Left hindlimb (tissue), 1 donor: ENCODE measurements at regions not wholly inside any gene's neighbourhood (a gene's known extent, or its start where the extent isn't known, plus 50 kb on each side); places are given as distances from the start of the nearest gene placed in this dataset.
"Not testable (repeated sequence)": the region's sequence is repeated elsewhere in the genome, so short reads cannot be mapped to it uniquely, and the experiment has no call there.

Source experiments
- DNase-seq: peaks from one replicate; pipeline ENCODE4 v3.0.0-alpha.2; 2018

GRCh38 chr5:1731091-1731639 is 68.5 kb downstream of the MRPL36 start:
- DNase-seq = no peak

DNA sequence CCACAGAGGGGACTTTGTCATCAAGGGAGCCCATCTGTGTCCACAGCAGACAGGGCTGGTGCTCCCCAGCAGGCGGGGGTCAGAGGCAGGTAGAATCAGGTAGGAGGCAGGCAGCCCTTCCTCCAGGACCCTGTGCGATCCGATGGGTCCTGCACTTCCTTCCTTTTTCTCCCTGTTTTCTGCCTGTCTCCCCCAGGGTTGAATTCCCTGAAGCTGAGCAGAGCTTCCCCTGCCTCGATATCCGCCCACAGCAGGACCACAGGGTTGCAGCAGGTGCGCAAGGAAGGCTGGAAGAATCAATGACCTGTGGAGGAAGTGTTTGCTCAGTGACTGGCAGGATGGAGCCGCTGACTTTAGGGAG is 69.2 kb downstream of the MRPL36 start:
- no peak for DNase-seq

GRCh38 chr5:1729641-1730486 is 69.8 kb downstream of the MRPL36 start:
- DNase-seq = no peak

DNA sequence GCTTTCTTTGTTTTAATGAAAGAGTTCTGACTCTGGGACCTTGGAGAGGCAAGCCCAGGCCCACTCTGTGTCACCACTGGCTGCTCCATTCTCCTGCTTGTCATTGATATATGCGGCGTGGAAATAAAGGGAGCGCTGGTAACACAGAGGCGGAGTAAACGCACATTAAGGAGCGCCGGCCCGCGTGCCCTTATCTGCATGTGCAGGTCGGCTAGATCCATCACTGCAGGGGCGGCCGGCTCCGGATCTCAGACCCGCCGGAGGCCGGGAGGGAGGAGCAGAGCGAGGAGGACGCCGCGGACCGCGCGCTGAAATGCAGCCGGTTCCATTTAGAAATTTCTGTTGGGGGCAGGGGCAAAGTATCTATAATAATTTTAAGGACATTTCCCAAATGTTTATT is 70.8 kb downstream of the MRPL36 start:
- no peak for DNase-seq

DNA sequence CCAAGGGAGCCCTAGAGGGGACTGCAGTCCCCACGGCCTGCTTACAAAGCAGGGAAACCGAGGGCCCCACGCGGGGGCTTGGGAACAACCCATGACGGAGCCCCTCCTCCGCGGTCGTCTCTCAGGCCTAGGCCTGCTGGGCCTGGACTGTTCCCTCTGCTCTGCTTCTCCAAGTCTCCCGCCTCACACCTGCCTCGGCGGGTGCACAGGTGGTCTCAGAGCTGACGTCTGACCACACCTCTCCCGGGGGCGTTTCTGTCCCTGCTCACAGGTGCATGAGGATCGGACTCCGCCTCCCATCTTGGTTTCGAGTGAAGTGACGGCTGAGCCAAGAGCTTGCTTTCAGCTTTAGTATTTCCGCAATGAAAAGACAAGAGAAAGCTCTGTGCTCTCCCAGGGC is 72.1 kb downstream of the MRPL36 start:
- no peak for DNase-seq

DNA sequence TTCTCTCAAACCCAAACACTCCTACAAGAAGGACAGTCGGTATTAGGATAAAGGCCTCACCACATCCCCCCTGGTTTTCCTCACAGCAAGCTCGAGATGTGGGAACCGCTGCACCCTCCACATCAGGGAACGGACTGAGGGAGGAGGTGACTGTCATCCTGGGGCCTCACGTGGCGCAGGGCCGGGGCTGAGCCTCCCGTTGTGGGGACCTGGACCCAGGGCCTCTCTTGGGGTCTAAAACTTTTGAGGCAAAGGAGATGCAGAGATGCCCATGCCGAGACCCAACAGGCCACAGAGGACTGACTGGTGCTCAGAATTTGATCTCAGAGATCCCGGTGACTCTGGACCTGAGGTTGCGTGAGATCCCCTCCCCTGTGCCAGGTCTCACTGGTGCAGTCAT is 72.7 kb downstream of the MRPL36 start:
- no peak for DNase-seq

DNA sequence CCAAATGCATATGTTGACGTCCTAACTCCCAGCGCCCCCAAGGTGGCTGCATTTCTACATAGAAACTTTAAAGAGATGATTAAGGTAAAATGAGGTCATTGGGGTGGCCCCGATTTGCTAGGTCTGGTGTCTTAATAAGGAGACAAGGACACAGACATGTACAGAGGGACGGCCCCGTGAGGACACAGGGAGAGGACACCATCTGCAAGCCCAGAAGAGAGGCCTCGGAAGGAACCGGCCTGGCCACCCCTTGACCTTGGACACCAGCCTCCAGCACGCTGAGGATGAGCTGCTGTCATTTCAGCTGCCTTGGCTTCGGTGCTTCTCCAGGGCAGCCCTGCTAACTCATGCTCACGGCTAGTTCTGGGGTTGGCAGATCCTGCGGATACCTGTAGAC is 73.2 kb downstream of the MRPL36 start:
- no peak for DNase-seq

DNA sequence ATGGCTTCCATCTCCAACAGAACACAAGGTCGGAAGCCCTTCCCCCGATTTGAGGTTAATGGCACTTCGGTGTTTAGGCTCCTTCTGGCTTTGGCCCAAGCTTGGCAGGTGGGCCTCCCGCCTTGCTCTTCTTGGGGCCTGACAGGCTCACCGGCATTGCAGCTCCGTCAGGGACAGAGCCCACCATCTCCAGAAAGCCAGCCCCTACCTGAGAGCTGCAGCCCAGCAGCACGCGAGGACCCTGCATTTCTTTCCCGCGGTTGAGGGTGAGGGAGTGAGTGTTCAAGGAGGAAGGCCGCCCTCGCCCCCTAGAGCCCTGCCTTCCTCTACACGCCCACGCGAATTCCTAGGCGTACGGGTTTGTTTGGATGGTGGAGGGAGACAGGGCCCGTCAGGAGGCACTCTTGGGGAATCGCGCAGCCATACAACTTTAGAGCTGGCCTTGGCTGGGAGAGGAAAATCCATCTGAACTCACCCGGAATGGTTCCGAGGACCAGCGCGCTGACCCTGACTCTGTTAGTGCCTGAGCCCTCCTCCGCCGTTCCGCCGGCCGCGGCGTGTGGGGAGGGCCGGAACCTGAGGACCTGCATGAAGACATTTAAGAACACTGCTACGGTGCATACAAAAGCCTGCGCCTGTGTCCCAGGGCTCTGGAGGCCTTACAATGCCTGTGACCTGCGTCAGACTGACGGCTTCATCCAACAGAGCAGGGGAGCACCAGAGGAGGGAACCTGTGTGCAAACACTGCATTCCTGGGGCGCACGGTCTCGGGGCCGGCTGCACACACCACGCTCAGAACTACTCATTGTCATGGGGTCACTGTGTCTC is 73.8 kb downstream of the MRPL36 start:
- DNase-seq = no peak

GRCh38 chr5:1724822-1725602 is 74.6 kb downstream of the MRPL36 start:
- DNase-seq = no peak

GRCh38 chr5:1723957-1724821 is 75.4 kb downstream of the MRPL36 start:
- no peak for DNase-seq

- DNase-seq = no peak
These were observed 76.2 kb downstream of the MRPL36 start for GRCh38 chr5:1723476-1723875.

GRCh38 chr5:1722877-1723276 is 76.8 kb downstream of the MRPL36 start:
- no peak for DNase-seq

- no peak for DNase-seq
These were observed 79.1 kb downstream of the MRPL36 start for GRCh38 chr5:1720396-1721110.

GRCh38 chr5:1719860-1720259 is 79.8 kb downstream of the MRPL36 start:
- DNase-seq = no peak

- DNase-seq = no peak
These were observed 81.0 kb downstream of the MRPL36 start for GRCh38 chr5:1718669-1719068.

GRCh38 chr5:1710091-1710490 is 89.5 kb downstream of the MRPL36 start:
- not testable (repeated sequence) for DNase-seq

GRCh38 chr5:1709171-1709803 is 90.3 kb downstream of the MRPL36 start:
- no peak for DNase-seq

DNA sequence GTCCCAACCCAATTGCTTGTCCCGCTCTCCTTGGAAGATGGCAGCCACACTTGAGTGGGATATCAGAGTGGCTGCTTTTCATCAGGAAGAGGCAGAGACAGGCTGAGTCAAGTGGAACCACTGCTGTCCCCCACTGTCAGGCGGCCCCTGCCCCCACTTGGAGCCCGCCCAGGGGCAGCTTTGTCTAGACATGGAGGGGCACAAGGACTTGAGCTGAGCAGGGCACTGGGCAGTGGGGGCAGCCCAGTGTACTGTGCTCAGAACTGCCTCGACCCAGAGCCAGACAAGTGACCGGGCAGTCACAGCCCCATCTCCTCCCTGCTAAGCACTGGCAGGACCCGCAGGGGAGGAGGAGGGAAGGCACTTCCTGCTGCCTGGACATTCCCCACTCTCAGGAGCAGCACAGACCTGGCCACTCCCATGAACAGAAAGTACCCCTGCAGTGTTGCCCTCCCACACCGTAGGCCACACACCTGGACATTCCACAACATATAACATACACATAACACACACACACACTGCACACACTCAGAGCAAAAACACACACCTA is 91.0 kb downstream of the MRPL36 start:
- no peak for DNase-seq

DNA sequence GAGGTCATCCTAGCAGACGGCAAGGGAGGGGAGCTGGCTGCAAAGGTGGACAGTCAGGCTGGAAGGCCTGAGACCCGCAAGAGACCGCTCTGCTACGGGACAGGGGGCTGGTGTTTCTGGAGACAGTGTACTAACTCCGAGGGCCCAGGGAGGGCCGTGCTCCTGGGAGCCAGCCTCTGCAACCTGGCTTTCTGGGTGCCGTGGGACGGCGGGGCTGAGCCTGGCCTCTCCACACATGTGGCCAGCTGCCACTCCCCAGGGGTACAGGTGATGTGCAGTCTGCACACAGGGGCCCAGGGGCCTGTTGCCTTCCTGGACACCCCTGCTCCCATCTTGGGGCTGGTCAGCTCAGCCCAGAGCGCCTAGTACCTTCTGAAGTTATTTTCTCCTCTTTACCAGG is 92.2 kb downstream of the MRPL36 start:
- no peak for DNase-seq

GRCh38 chr5:1706428-1706827 is 93.2 kb downstream of the MRPL36 start:
- no peak for DNase-seq

GRCh38 chr5:1706021-1706420 is 93.6 kb downstream of the MRPL36 start:
- DNase-seq = no peak
